Activated CD4-positive, alpha-beta T cell treated with anti-CD3 and anti-CD28 coated beads, Interleukin-2, amount 10 ng/mL, durations not matched to agents 7 days and 5 days (primary cell): ENCODE measurements at regions not wholly inside any gene's neighbourhood (a gene's known extent, or its start where the extent isn't known, plus 50 kb on each side); places are given as distances from the start of the nearest gene placed in this dataset.

Source experiments
- CTCF ChIA-PET: fragments of 350-600 bp; sonication (Branson Sonifier 250); formaldehyde crosslinking; loops from one replicate; lab custom pipeline; 2021; ENCODE audit warnings: antibody characterized with exemption; lab: Charles Lee
- POLR2A ChIA-PET: fragments of 350-600 bp; sonication (Branson Sonifier 250); formaldehyde crosslinking; loops from one replicate; lab custom pipeline; 2021; ENCODE audit warnings: antibody characterized with exemption; lab: Charles Lee
- DNase-seq: peaks from one replicate; pipeline ENCODE4 v3.0.0-alpha.2; 2020
- H3K27ac Mint-ChIP-seq: one replicate; pipeline ENCODE4 v1.8.0; 2021; ENCODE audit warnings: mild to moderate bottlenecking, moderate library complexity, mixed read lengths
- H3K27me3 Mint-ChIP-seq: one replicate; pipeline ENCODE4 v1.8.0; 2021; ENCODE audit warnings: mixed read lengths
- H3K36me3 Mint-ChIP-seq: one replicate; pipeline ENCODE4 v1.8.0; 2021; ENCODE audit warnings: low read depth, mixed read lengths
- H3K4me1 Mint-ChIP-seq: one replicate; pipeline ENCODE4 v1.8.0; 2021; ENCODE audit warnings: mixed read lengths
- H3K4me3 Mint-ChIP-seq: one replicate; pipeline ENCODE4 v1.8.0; 2021; ENCODE audit warnings: mild to moderate bottlenecking, moderate library complexity, mixed read lengths
- H3K9me3 Mint-ChIP-seq: one replicate; pipeline ENCODE4 v1.8.0; 2021; ENCODE audit warnings: mixed read lengths

DNA sequence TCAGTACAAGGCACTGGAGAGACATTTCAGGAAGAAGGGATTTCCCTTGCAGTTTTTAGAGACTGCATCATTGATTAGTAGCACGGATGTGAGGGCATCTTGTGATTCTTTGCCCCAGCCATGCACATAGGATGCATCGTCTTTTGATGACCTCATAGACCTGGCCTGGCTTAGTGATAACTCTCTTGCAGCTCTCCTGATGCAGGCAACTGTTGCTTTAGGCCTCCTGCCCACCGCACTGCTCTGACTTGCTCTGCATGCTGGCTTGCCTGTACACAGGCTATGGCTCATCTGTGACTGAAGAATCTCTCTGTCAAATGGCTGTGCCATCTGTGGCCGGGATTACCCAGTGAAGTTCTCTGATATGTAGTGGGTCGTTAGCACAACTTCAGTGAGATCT is 207.7 kb upstream of the PTCHD4 start:
- ChIA-PET POLR2A (no interaction called here), CTCF (no interaction called here)
- H3K4me3 Mint-ChIP-seq, result no peak overlapping the region

DNA sequence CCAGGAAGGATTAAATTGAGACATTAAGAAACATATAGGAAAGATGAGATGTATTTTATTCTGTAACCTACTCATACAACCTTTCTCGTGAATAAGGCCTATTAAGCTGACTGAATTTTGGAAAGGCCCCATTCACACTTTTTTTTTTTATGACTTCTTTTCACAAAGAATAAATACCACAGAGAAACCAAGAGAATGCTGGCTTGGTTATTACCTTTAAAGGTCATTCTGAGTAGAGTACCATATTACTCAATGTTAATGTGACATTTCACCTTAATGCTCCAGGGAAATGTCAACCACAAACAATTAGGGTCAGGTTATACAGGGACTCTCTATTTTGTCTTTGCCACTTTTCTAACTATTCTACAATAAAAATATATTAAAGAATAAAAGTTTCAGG is 204.9 kb upstream of the PTCHD4 start:
- POLR2A ChIA-PET, result no interaction called here
- H3K9me3 Mint-ChIP-seq, result no peaks in the 10 kb centered on the region
- H3K4me1 Mint-ChIP-seq, result no peaks in the 10 kb centered on the region
- no peak overlapping the region for H3K4me3 Mint-ChIP-seq
- CTCF ChIA-PET, result no interaction called here
- no peak overlapping the region for H3K27ac Mint-ChIP-seq
- no peak for DNase-seq
- H3K36me3 Mint-ChIP-seq, result no peaks in the 10 kb centered on the region
- no peaks in the 10 kb centered on the region for H3K27me3 Mint-ChIP-seq

More for the DNA sequence above, 207.7 kb upstream of the PTCHD4 start:
- Mint-ChIP-seq H3K27me3 (no peaks in the 10 kb centered on the region), H3K36me3 (no peaks in the 10 kb centered on the region), H3K4me1 (no peaks in the 10 kb centered on the region), H3K27ac (no peak overlapping the region), H3K9me3 (no peaks in the 10 kb centered on the region)
- DNase-seq, result no peak

DNA sequence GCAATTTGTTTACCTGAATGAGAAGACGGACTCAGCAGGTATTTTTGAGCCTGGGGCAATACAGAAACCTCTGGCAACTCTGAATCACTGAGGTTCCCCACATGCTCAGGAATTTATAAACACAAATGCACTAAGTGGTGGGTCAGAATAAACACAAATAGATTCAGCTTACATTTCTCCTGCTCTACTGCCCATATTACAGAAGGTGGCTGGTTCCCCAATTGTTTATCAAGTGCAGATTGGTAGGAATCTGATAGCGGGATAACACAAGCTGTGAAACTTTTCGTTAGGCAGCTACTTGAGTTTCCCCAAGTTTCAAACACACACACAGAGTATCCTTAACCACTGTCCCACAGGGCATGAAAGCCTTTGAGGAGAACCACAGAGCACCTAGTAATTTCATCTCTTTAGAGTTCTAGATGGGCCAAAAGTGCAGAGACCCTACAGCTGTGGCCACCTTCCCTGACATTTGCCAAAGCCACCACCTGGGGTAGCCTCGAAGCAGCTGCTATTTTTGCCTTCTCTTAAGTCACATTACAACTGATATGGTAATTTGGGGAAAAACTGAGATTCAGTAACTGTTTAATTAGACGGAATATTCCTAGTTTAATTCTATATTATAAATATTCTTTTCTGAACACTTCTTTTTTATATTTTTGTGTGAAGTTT is 204.2 kb upstream of the PTCHD4 start:
- no peaks in the 10 kb centered on the region for H3K36me3 Mint-ChIP-seq
- POLR2A ChIA-PET, result no interaction called here
- CTCF ChIA-PET, result no interaction called here
- no peak overlapping the region for H3K27ac Mint-ChIP-seq
- no peaks in the 10 kb centered on the region for H3K27me3 Mint-ChIP-seq
- H3K9me3 Mint-ChIP-seq, result no peaks in the 10 kb centered on the region
- no peaks in the 10 kb centered on the region for H3K4me1 Mint-ChIP-seq
- H3K4me3 Mint-ChIP-seq, result no peak overlapping the region
- DNase-seq, result no peak

DNA sequence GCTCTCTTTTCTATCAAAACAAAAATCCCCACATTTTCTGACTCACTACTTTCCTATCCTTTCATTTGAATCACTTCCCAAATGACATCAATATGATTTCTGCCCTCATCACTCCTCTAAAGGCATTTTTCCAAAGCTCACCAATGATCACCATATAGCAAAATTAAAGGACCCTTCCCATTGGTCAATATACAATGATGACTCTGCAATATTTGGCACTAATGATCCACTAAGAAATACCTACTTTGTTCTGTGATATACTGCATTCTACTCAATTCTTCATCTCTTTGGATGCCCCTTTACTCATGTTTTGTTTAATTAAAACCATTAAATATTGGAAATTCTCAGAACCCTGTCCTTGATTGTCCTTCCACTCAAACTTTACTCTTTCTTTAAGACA is 200.3 kb upstream of the PTCHD4 start:
- no peak for DNase-seq
- no peak overlapping the region for H3K4me3 Mint-ChIP-seq
- CTCF ChIA-PET, result no interaction called here
- H3K9me3 Mint-ChIP-seq, result no peaks in the 10 kb centered on the region
- no peaks in the 10 kb centered on the region for H3K27me3 Mint-ChIP-seq
- POLR2A ChIA-PET, result no interaction called here
- H3K4me1 Mint-ChIP-seq, result no peaks in the 10 kb centered on the region
- no peaks in the 10 kb centered on the region for H3K36me3 Mint-ChIP-seq
- no peak overlapping the region for H3K27ac Mint-ChIP-seq

DNA sequence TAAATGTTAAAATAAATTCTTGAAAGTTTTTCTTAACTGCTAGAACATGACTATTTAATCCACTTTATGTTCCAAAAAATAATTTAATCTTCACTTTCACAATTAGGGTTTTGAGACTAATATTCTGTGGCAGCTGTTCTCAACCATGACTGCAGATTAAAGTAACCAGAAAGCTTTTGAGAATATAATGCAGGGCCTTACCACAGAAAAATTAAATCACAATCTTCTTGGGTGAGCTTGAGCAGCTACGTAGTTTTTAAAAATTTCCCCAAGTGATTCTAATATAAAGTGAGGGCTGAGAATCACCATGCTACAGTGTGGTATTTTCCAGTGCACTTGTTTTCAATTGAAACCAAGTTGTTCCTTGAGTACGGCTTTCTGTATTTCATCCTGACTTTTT is 196.6 kb upstream of the PTCHD4 start:
- H3K27me3 Mint-ChIP-seq, result no peaks in the 10 kb centered on the region
- no peaks in the 10 kb centered on the region for H3K4me1 Mint-ChIP-seq
- no peaks in the 10 kb centered on the region for H3K36me3 Mint-ChIP-seq
- peaks cover 5% of the 10 kb centered on the region for H3K9me3 Mint-ChIP-seq
- no peak overlapping the region for H3K27ac Mint-ChIP-seq
- ChIA-PET POLR2A (no interaction called here), CTCF (no interaction called here)
- no peak for DNase-seq
- no peak overlapping the region for H3K4me3 Mint-ChIP-seq

DNA sequence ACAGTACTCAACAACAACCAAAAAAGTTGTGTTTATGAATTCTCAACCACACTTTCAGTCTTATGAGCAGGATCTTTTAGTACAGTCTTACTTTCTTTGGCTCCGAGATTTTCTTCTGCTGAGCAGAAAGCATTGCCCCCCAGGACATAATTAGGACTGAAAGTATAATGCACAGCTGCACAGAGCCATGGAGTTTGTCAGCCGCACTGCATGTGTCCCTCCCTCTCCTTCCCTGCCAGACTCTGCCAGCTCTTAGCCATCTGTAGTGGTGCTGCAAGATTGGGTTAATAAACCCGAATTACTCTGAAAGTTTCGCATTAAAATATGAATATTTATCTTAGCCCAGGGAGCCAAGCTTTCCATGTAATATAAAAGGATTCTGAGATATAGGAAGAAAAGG is 179.6 kb upstream of the PTCHD4 start:
- Mint-ChIP-seq H3K36me3 (no peaks in the 10 kb centered on the region), H3K9me3 (no peaks in the 10 kb centered on the region), H3K4me1 (no peaks in the 10 kb centered on the region), H3K4me3 (no peak overlapping the region), H3K27ac (no peak overlapping the region), H3K27me3 (no peaks in the 10 kb centered on the region)
- ChIA-PET CTCF (no interaction called here), POLR2A (no interaction called here)
- no peak for DNase-seq

DNA sequence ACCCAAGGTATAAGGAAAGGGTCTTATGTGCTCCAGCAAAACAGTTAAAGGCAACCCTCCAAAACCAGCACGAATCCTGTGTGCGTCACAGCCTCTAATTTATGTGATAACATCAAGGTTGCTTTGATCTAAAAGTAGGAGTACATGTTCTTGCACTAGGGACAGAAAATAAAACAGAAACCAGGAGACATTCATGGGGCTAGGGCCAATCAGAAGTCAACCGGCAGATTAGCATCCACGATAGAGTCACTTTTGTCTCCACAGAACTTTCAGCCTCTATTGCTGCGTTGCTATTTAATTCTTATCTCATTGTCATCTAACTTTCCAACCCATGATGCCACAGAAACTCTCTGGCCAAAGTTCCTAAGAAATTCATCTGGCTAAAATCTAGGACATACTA is 178.8 kb upstream of the PTCHD4 start:
- no peak overlapping the region for H3K4me3 Mint-ChIP-seq
- CTCF ChIA-PET, result no interaction called here
- no peaks in the 10 kb centered on the region for H3K4me1 Mint-ChIP-seq
- H3K36me3 Mint-ChIP-seq, result no peaks in the 10 kb centered on the region
- H3K27me3 Mint-ChIP-seq, result no peaks in the 10 kb centered on the region
- H3K27ac Mint-ChIP-seq, result no peak overlapping the region
- H3K9me3 Mint-ChIP-seq, result no peaks in the 10 kb centered on the region
- DNase-seq, result no peak
- POLR2A ChIA-PET, result no interaction called here

DNA sequence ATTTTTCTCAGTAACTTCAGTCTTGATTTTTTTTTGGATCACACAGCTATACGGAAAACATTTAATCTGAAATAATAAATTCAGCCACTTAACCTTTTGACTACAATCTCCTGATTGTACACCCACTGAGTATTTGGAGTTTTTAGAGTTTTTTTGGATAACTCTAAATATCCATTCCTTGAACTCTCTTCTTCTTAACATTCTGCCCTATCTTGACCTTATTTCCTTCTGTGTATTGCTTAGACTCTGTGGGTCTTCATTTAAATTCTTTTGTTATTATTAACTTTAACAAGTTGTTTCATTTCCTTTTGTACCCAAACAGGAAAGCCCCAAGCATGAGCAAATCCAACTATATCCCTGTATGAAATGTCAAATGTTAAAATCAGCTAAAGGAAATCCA is 170.2 kb upstream of the PTCHD4 start:
- Mint-ChIP-seq H3K27ac (no peak overlapping the region), H3K4me3 (no peak overlapping the region), H3K4me1 (no peaks in the 10 kb centered on the region), H3K27me3 (no peaks in the 10 kb centered on the region), H3K9me3 (no peaks in the 10 kb centered on the region), H3K36me3 (no peaks in the 10 kb centered on the region)
- no peak for DNase-seq
- ChIA-PET CTCF (no interaction called here), POLR2A (no interaction called here)

DNA sequence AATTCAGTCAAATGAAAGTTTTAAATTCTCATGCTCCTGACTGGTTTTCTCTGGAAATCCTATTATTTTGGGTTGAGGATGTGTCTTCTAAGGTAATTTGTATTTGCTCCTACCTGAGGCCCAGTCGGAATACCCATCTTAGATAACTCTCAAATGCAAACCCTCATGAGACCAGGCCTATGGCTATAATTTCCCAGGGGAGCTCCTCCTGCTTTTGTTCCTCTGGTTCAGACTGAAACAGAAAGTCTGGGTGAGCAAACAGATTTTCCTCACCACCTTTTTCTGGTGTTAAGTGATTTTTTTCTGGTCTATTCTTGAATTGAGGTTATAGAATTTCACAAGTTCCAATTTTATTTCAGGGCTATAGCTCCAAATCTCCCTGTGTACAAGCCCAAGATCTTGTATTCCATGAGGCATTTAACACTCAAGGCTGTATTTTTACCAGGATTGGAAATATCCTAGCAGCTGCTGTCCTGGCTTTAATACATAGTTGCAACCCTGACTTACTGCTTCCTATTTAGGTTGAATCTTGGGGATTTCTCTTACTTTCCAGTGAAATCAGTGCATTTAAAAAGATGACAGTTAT is 169.1 kb upstream of the PTCHD4 start:
- Mint-ChIP-seq H3K27me3 (no peaks in the 10 kb centered on the region), H3K9me3 (no peaks in the 10 kb centered on the region), H3K4me3 (no peak overlapping the region), H3K27ac (no peak overlapping the region), H3K36me3 (no peaks in the 10 kb centered on the region), H3K4me1 (no peaks in the 10 kb centered on the region)
- POLR2A ChIA-PET, result no interaction called here
- CTCF ChIA-PET, result no interaction called here
- DNase-seq, result no peak

DNA sequence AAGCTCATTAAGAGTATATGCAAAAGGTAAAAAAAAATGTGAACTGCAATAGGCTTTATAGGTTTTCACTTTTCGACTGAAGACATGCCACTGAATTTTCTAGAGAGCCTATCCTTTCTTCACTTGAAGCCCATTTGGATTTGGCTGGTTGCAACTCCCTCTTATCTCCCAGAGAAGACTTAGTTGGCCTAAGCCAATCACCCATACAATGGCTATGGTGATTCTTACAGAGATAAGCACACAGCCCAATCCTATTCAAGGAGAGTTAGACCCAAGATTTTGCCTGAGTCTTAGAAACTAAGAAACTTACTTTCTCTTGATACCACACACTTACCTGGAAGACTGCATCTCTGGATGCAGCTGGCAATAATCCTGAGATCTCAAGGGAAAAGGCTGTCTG is 167.3 kb upstream of the PTCHD4 start:
- no peak overlapping the region for H3K4me3 Mint-ChIP-seq
- no peaks in the 10 kb centered on the region for H3K27me3 Mint-ChIP-seq
- no peak overlapping the region for H3K27ac Mint-ChIP-seq
- no peak for DNase-seq
- no peaks in the 10 kb centered on the region for H3K9me3 Mint-ChIP-seq
- no peaks in the 10 kb centered on the region for H3K4me1 Mint-ChIP-seq
- ChIA-PET CTCF (interaction anchor here (0.6 kb wide), 1 partner anchor 258 kb away, joined by 3 read pairs; no protein-coding TSS in a partner anchor), POLR2A (no interaction called here)
- H3K36me3 Mint-ChIP-seq, result no peaks in the 10 kb centered on the region

DNA sequence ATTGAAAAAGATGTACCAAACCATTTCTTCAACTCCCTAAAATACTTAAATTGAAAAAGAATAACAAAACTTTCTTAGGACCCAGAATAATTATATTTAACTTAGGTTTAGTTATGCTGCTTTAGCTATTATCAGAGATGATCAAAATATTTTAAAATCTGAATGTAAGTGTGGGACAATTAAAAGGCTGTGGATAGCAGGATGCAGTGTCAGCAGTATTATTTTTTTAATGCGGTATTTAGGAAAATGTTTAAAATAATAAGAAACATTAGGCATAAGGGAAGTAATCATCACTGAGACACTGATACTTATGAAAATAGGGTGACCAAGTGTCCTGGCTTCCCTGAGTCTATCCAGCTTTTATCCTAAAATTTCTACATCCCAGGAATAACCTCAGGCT is 161.5 kb upstream of the PTCHD4 start:
- no peak for DNase-seq
- H3K9me3 Mint-ChIP-seq, result peaks cover 11% of the 10 kb centered on the region
- H3K36me3 Mint-ChIP-seq, result no peaks in the 10 kb centered on the region
- H3K27ac Mint-ChIP-seq, result no peak overlapping the region
- no peaks in the 10 kb centered on the region for H3K4me1 Mint-ChIP-seq
- CTCF ChIA-PET, result no interaction called here
- H3K4me3 Mint-ChIP-seq, result no peak overlapping the region
- POLR2A ChIA-PET, result no interaction called here
- no peaks in the 10 kb centered on the region for H3K27me3 Mint-ChIP-seq

DNA sequence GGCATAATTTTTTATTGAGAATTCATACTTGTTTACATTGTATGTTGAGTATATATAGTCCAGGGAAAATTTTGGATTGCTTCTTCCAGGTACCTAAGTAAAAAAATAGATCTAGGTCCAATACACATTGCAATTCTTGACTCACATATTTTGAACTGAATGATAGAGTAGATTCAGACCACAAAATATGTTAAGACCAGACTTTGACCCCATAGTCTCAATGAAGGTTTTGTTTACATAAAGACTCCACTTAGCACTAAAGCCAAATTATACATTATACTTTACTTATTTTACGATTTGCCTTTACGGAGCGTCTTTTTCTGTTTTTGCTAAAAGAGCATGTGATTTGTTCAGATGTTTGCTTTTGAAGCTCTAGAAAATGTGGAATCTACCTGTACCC is 144.1 kb upstream of the PTCHD4 start:
- DNase-seq, result no peak
- Mint-ChIP-seq H3K4me1 (no peaks in the 10 kb centered on the region), H3K9me3 (no peaks in the 10 kb centered on the region), H3K27me3 (no peaks in the 10 kb centered on the region), H3K27ac (no peak overlapping the region), H3K4me3 (no peak overlapping the region), H3K36me3 (no peaks in the 10 kb centered on the region)
- POLR2A ChIA-PET, result no interaction called here
- CTCF ChIA-PET, result no interaction called here

DNA sequence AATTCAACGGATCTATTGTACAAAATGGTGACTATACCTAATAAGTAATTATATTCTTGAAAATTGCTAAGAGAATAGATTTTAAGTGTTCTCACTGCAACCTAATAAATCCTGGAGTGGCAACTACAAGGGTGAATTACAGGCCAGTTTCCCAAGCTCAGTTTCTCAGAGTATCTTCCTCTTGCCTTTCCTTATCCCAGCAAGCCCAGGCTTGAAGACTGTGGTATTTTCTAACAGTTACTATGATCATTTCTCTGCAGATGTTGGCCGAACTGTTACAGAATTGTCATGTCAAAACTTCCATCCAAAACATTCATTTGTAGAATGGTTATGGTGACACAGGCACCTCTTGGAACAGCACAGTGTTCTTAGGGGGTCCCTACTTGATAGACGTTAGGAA is 138.1 kb upstream of the PTCHD4 start:
- Mint-ChIP-seq H3K27ac (no peak overlapping the region), H3K27me3 (no peaks in the 10 kb centered on the region), H3K9me3 (no peaks in the 10 kb centered on the region), H3K4me1 (no peaks in the 10 kb centered on the region), H3K36me3 (no peaks in the 10 kb centered on the region), H3K4me3 (no peak overlapping the region)
- ChIA-PET POLR2A (no interaction called here), CTCF (no interaction called here)
- DNase-seq, result no peak

DNA sequence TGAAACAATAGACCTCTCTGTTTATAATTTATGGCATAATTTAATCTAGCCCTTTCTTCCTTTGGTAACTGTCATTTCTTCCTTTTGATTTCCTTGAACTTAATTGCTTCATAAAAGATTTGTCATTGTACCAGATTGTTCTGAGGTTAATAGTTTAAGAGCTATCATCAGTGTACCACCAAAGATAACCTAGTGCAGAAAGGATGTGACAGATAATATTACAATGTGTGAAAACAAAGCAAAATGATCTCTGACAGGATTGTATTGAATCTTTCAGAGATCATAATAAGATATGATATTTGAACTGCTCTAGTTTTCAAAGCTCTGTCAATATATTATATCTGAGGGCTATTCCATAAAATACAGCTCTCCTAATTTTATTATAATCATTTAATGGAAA is 132.1 kb upstream of the PTCHD4 start:
- no peaks in the 10 kb centered on the region for H3K9me3 Mint-ChIP-seq
- H3K4me1 Mint-ChIP-seq, result no peaks in the 10 kb centered on the region
- H3K27me3 Mint-ChIP-seq, result no peaks in the 10 kb centered on the region
- no peak overlapping the region for H3K27ac Mint-ChIP-seq
- no peaks in the 10 kb centered on the region for H3K36me3 Mint-ChIP-seq
- no peak overlapping the region for H3K4me3 Mint-ChIP-seq
- ChIA-PET POLR2A (no interaction called here), CTCF (no interaction called here)
- DNase-seq, result no peak
